ENCODE measurements at regions not wholly inside any gene's neighbourhood (a gene's known extent, or its start where the extent isn't known, plus 50 kb on each side); places are given as distances from the start of the nearest gene placed in this dataset.

- TF ChIP-seq YY1 (IDR thresholded peaks at IDR 0.05; ENCODE audit: insufficient read depth, insufficient read length) (no peak), SUZ12 (IDR thresholded peaks at IDR 0.05; ENCODE audit: extremely low read depth, insufficient read depth, insufficient read length) (no peak), ZNF274 (IDR thresholded peaks at IDR 0.05; ENCODE audit: low read depth, low read length) (no peak)
- Histone ChIP-seq H3K27me3 (ENCODE audit: insufficient read depth, insufficient read length) (no peaks in the 10 kb centered on the region), H3K36me3 (ENCODE audit: insufficient read depth, insufficient read length, low read length) (no peaks in the 10 kb centered on the region), H3K9me3 (ENCODE audit: insufficient read depth, low read length) (no peaks in the 10 kb centered on the region), H3K4me1 (ENCODE audit: insufficient read depth, insufficient read length) (no peaks in the 10 kb centered on the region), H3K9ac (ENCODE audit: insufficient read length, low read depth) (no peak overlapping the region), H3K4me3 (ENCODE audit: insufficient read length, low read depth) (no peak overlapping the region)
- no peak for DNase-seq (ENCODE audit: low read depth, low spot score)
These were observed 133.1 kb downstream of the IQUB start for GRCh38 chr7:123401295-123401694.

DNA sequence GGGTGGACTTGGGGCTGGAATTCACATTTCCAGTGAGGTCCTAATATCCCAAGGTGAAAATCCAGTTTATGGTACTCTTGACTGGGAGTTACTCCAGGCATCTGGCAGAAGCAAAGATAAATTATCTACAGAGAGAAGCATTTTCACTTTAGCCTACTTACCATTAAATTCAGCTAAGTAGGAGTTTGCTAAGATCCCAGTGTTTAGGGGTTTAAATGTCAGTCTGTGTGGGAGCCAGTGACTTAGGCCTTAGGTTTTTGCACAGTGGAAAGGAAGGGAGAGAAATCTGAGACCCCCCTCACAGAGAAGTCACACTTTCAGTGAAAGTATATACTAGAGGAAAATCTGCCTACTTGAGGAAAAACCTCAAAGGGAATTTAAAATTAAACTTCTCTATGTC is 134.2 kb downstream of the IQUB start:
- no peaks in the 10 kb centered on the region for H3K4me1 ChIP-seq (ENCODE audit: insufficient read depth, insufficient read length)
- TF ChIP-seq ZNF274 (IDR thresholded peaks at IDR 0.05; ENCODE audit: low read depth, low read length), result no peak
- no peak for TF ChIP-seq SUZ12 (IDR thresholded peaks at IDR 0.05; ENCODE audit: extremely low read depth, insufficient read depth, insufficient read length)
- no peak for TF ChIP-seq YY1 (IDR thresholded peaks at IDR 0.05; ENCODE audit: insufficient read depth, insufficient read length)
- H3K9me3 ChIP-seq (ENCODE audit: insufficient read depth, low read length), result no peaks in the 10 kb centered on the region
- no peak for DNase-seq (ENCODE audit: low read depth, low spot score)
- no peaks in the 10 kb centered on the region for H3K27me3 ChIP-seq (ENCODE audit: insufficient read depth, insufficient read length)
- H3K4me3 ChIP-seq (ENCODE audit: insufficient read length, low read depth), result no peak overlapping the region
- H3K9ac ChIP-seq (ENCODE audit: insufficient read length, low read depth), result no peak overlapping the region
- no peaks in the 10 kb centered on the region for H3K36me3 ChIP-seq (ENCODE audit: insufficient read depth, insufficient read length, low read length)

DNA sequence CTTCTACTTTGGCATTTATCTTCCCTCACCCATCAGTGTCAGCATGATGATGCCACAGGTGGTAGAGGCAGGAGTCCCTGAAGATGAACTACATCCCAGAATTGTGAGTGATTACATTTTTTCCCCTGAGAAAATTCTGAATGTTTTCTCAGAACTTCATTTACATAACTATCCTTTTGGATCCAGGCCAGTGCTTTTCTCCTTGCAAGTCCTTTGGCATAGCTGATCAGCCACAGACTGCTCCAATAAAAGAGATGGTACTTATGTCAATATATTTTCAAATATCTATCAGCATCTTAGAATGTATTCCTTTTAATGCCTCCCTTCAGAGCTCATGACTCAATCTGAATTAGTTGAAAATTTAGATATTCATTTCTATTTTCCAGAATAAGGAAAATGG is 135.5 kb downstream of the IQUB start:
- no peak for TF ChIP-seq YY1 (IDR thresholded peaks at IDR 0.05; ENCODE audit: insufficient read depth, insufficient read length)
- TF ChIP-seq ZNF274 (IDR thresholded peaks at IDR 0.05; ENCODE audit: low read depth, low read length), result no peak
- no peak for TF ChIP-seq SUZ12 (IDR thresholded peaks at IDR 0.05; ENCODE audit: extremely low read depth, insufficient read depth, insufficient read length)
- Histone ChIP-seq H3K36me3 (ENCODE audit: insufficient read depth, insufficient read length, low read length) (no peaks in the 10 kb centered on the region), H3K9ac (ENCODE audit: insufficient read length, low read depth) (no peak overlapping the region), H3K9me3 (ENCODE audit: insufficient read depth, low read length) (no peaks in the 10 kb centered on the region), H3K4me3 (ENCODE audit: insufficient read length, low read depth) (no peak overlapping the region), H3K27me3 (ENCODE audit: insufficient read depth, insufficient read length) (no peaks in the 10 kb centered on the region), H3K4me1 (ENCODE audit: insufficient read depth, insufficient read length) (no peaks in the 10 kb centered on the region)
- no peak for DNase-seq (ENCODE audit: low read depth, low spot score)

GRCh38 chr7:123397746-123398338 is 136.6 kb downstream of the IQUB start:
- no peak for DNase-seq (ENCODE audit: low read depth, low spot score)
- no peaks in the 10 kb centered on the region for H3K9me3 ChIP-seq (ENCODE audit: insufficient read depth, low read length)
- no peak overlapping the region for H3K9ac ChIP-seq (ENCODE audit: insufficient read length, low read depth)
- no peaks in the 10 kb centered on the region for H3K4me1 ChIP-seq (ENCODE audit: insufficient read depth, insufficient read length)
- no peak overlapping the region for H3K4me3 ChIP-seq (ENCODE audit: insufficient read length, low read depth)
- H3K36me3 ChIP-seq (ENCODE audit: insufficient read depth, insufficient read length, low read length), result no peaks in the 10 kb centered on the region
- no peaks in the 10 kb centered on the region for H3K27me3 ChIP-seq (ENCODE audit: insufficient read depth, insufficient read length)
- no peak for TF ChIP-seq ZNF274 (IDR thresholded peaks at IDR 0.05; ENCODE audit: low read depth, low read length)
- TF ChIP-seq SUZ12 (IDR thresholded peaks at IDR 0.05; ENCODE audit: extremely low read depth, insufficient read depth, insufficient read length), result no peak
- no peak for TF ChIP-seq YY1 (IDR thresholded peaks at IDR 0.05; ENCODE audit: insufficient read depth, insufficient read length)

GRCh38 chr7:123393623-123394022 is 140.8 kb downstream of the IQUB start:
- Histone ChIP-seq H3K9ac (ENCODE audit: insufficient read length, low read depth) (no peak overlapping the region), H3K4me3 (ENCODE audit: insufficient read length, low read depth) (no peak overlapping the region), H3K27me3 (ENCODE audit: insufficient read depth, insufficient read length) (no peaks in the 10 kb centered on the region), H3K4me1 (ENCODE audit: insufficient read depth, insufficient read length) (no peaks in the 10 kb centered on the region), H3K9me3 (ENCODE audit: insufficient read depth, low read length) (no peaks in the 10 kb centered on the region), H3K36me3 (ENCODE audit: insufficient read depth, insufficient read length, low read length) (no peaks in the 10 kb centered on the region)
- no peak for DNase-seq (ENCODE audit: low read depth, low spot score)
- TF ChIP-seq YY1 (IDR thresholded peaks at IDR 0.05; ENCODE audit: insufficient read depth, insufficient read length), result no peak
- no peak for TF ChIP-seq SUZ12 (IDR thresholded peaks at IDR 0.05; ENCODE audit: extremely low read depth, insufficient read depth, insufficient read length)
- TF ChIP-seq ZNF274 (IDR thresholded peaks at IDR 0.05; ENCODE audit: low read depth, low read length), result no peak

DNA sequence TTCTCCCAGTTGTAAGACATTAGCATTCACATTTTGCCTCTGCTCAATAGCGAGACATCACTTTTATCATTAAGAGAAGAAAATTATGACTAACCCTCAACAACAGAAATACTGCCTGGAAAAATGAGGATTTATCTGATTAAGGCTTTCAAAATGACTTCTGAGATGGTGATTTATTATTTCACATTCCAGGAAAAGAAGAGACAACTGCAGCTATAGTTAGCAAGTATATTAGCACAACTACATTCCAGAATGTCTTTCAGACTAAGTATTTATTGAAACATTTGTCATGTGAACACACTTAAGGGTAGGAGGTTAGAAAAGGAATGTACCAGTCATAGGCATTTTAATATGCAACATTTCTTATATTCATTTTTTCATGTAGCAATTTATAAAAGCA is 162.0 kb downstream of the IQUB start:
- H3K9ac ChIP-seq (ENCODE audit: insufficient read length, low read depth), result no peak overlapping the region
- no peak for DNase-seq (ENCODE audit: low read depth, low spot score)
- no peaks in the 10 kb centered on the region for H3K27me3 ChIP-seq (ENCODE audit: insufficient read depth, insufficient read length)
- H3K4me1 ChIP-seq (ENCODE audit: insufficient read depth, insufficient read length), result no peaks in the 10 kb centered on the region
- no peaks in the 10 kb centered on the region for H3K36me3 ChIP-seq (ENCODE audit: insufficient read depth, insufficient read length, low read length)
- H3K9me3 ChIP-seq (ENCODE audit: insufficient read depth, low read length), result no peaks in the 10 kb centered on the region
- TF ChIP-seq ZNF274 (IDR thresholded peaks at IDR 0.05; ENCODE audit: low read depth, low read length), result no peak
- no peak for TF ChIP-seq SUZ12 (IDR thresholded peaks at IDR 0.05; ENCODE audit: extremely low read depth, insufficient read depth, insufficient read length)
- no peak for TF ChIP-seq YY1 (IDR thresholded peaks at IDR 0.05; ENCODE audit: insufficient read depth, insufficient read length)
- no peak overlapping the region for H3K4me3 ChIP-seq (ENCODE audit: insufficient read length, low read depth)

GRCh38 chr7:123367484-123368122 is 166.8 kb downstream of the IQUB start:
- H3K4me1 ChIP-seq (ENCODE audit: insufficient read depth, insufficient read length), result no peaks in the 10 kb centered on the region
- DNase-seq (ENCODE audit: low read depth, low spot score), result peak; percentile 22
- TF ChIP-seq SUZ12 (IDR thresholded peaks at IDR 0.05; ENCODE audit: extremely low read depth, insufficient read depth, insufficient read length), result no peak
- no peak for TF ChIP-seq YY1 (IDR thresholded peaks at IDR 0.05; ENCODE audit: insufficient read depth, insufficient read length)
- no peak for TF ChIP-seq ZNF274 (IDR thresholded peaks at IDR 0.05; ENCODE audit: low read depth, low read length)
- H3K4me3 ChIP-seq (ENCODE audit: insufficient read length, low read depth), result no peak overlapping the region
- no peaks in the 10 kb centered on the region for H3K27me3 ChIP-seq (ENCODE audit: insufficient read depth, insufficient read length)
- H3K9me3 ChIP-seq (ENCODE audit: insufficient read depth, low read length), result no peaks in the 10 kb centered on the region
- H3K36me3 ChIP-seq (ENCODE audit: insufficient read depth, insufficient read length, low read length), result no peaks in the 10 kb centered on the region
- no peak overlapping the region for H3K9ac ChIP-seq (ENCODE audit: insufficient read length, low read depth)

Data from NT2/D1 (cell line).